Astrocyte (in vitro differentiated cells and primary cell): ENCODE measurements at regions not wholly inside any gene's neighbourhood (a gene's known extent, or its start where the extent isn't known, plus 50 kb on each side); places are given as distances from the start of the nearest gene placed in this dataset.

Experiments used
- DNase-seq: peaks from one replicate; pipeline ENCODE4 v3.0.0-alpha.2; 2010; ENCODE audit warnings: low read depth
- FAIRE-seq: peaks from 2 replicates; lab custom pipeline; 2011; peaks lifted over from hg19 to GRCh38; lab: Jason Lieb, UNC
- H2AFZ ChIP-seq: 2 replicates; pipeline ENCODE4 v1.6.0; 2012; ENCODE audit warnings: low read depth, low read length, inconsistent platforms
- H3K27ac ChIP-seq: 2 replicates; pipeline ENCODE4 v1.5.1; 2011; ENCODE audit warnings: low read depth, low read length, inconsistent platforms
- H3K27me3 ChIP-seq: 2 replicates; pipeline ENCODE4 v1.6.0; 2011; ENCODE audit warnings: low read length, inconsistent platforms; ENCODE audit not compliant: insufficient read depth
- H3K36me3 ChIP-seq: 2 replicates; pipeline ENCODE4 v1.5.1; 2011; ENCODE audit warnings: low read length, inconsistent platforms; ENCODE audit not compliant: insufficient read depth
- H3K4me1 ChIP-seq: 2 replicates; pipeline ENCODE4 v1.5.1; 2011; ENCODE audit warnings: low read length, inconsistent platforms; ENCODE audit not compliant: insufficient read depth
- H3K4me2 ChIP-seq: 2 replicates; pipeline ENCODE4 v1.6.0; 2012; ENCODE audit warnings: low read length, inconsistent platforms
- H3K4me3 ChIP-seq: 2 replicates; pipeline ENCODE4 v1.5.1; 2011; ENCODE audit warnings: low read depth, mild to moderate bottlenecking, low read length, inconsistent platforms; ENCODE audit not compliant: insufficient read depth
- H3K79me2 ChIP-seq: 2 replicates; pipeline ENCODE4 v1.6.0; 2012; ENCODE audit warnings: mild to moderate bottlenecking, low read length, inconsistent platforms; ENCODE audit not compliant: insufficient read depth
- H3K9ac ChIP-seq: 2 replicates; pipeline ENCODE4 v1.6.0; 2012; ENCODE audit warnings: mild to moderate bottlenecking, low read length, inconsistent platforms
- H3K9me3 ChIP-seq: 2 replicates; pipeline ENCODE4 v1.5.1; 2012; ENCODE audit warnings: low read depth, mild to moderate bottlenecking, low read length, inconsistent platforms; ENCODE audit not compliant: insufficient read depth
- H4K20me1 ChIP-seq: 2 replicates; pipeline ENCODE4 v1.6.0; 2012; ENCODE audit warnings: low read length, inconsistent platforms; ENCODE audit not compliant: insufficient read depth
- H3K27ac Mint-ChIP-seq: one replicate; pipeline ENCODE4 v1.8.0; 2021; ENCODE audit warnings: mild to moderate bottlenecking, mixed read lengths; ENCODE audit not compliant: unreplicated experiment
- H3K27me3 Mint-ChIP-seq: one replicate; pipeline ENCODE4 v1.8.0; 2021; ENCODE audit warnings: low read depth, mixed read lengths; ENCODE audit not compliant: unreplicated experiment
- H3K36me3 Mint-ChIP-seq: one replicate; pipeline ENCODE4 v1.8.0; 2021; ENCODE audit warnings: low read depth, mixed read lengths; ENCODE audit not compliant: unreplicated experiment
- H3K4me1 Mint-ChIP-seq: one replicate; pipeline ENCODE4 v1.8.0; 2021; ENCODE audit warnings: low read depth, mixed read lengths; ENCODE audit not compliant: unreplicated experiment
- H3K4me3 Mint-ChIP-seq: one replicate; pipeline ENCODE4 v1.8.0; 2021; ENCODE audit warnings: mild to moderate bottlenecking, moderate library complexity, mixed read lengths; ENCODE audit not compliant: unreplicated experiment
- H3K9me3 Mint-ChIP-seq: one replicate; pipeline ENCODE4 v1.8.0; 2021; ENCODE audit warnings: mild to moderate bottlenecking, mixed read lengths; ENCODE audit not compliant: unreplicated experiment
- EZH2 ChIP-seq: IDR thresholded peaks from 2 replicates; pipeline ENCODE4 v1.6.1; 2012; ENCODE audit warnings: mild to moderate bottlenecking, low read length, inconsistent platforms; ENCODE audit not compliant: insufficient read depth
- TF ChIP-seq, protein P1 (sequence below): IDR thresholded peaks from 2 replicates; pipeline ENCODE4 v1.5.1; 2011; ENCODE audit warnings: low read depth, mild to moderate bottlenecking, inconsistent platforms, low read length, moderate library complexity; ENCODE audit not compliant: insufficient read depth

DNA sequence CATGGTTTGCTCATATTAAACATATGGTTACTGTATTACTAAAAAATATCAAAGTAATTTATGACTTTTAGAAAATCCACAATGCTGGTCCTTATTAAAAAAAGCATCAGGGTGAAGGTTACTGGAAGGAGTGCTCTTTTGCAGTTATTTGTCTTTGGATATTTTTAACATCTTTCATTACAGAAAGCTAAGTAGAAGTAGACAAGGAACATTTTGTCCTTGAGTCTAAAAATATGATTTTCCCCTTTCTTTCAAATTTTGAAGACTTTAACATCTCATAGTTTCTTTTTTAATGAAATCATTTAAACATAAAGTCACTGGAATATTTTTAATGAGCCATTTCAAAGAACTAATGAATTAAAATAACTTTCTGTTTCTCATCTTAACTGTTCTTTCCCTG is 110.1 kb upstream of the TNS3 start:
- Histone ChIP-seq H3K9ac (no peak overlapping the region), H3K27ac (no peak overlapping the region), H3K4me3 (no peak overlapping the region), H3K36me3 (no peaks in the 10 kb centered on the region), H3K4me2 (no peak overlapping the region), H2AFZ (no peak overlapping the region), H3K79me2 (no peaks in the 10 kb centered on the region), H3K27me3 (no peaks in the 10 kb centered on the region), H4K20me1 (no peaks in the 10 kb centered on the region), H3K4me1 (peaks cover 3% of the 10 kb centered on the region), H3K9me3 (no peaks in the 10 kb centered on the region)
- Mint-ChIP-seq H3K36me3 (no peaks in the 10 kb centered on the region), H3K4me1 (peaks cover 19% of the 10 kb centered on the region), H3K27ac (no peak overlapping the region), H3K9me3 (no peaks in the 10 kb centered on the region), H3K4me3 (no peak overlapping the region), H3K27me3 (no peaks in the 10 kb centered on the region)
- FAIRE-seq = peak; percentile 52
- DNase-seq = no peak
- no peak for TF ChIP-seq EZH2
- TF ChIP-seq, protein P1, sequence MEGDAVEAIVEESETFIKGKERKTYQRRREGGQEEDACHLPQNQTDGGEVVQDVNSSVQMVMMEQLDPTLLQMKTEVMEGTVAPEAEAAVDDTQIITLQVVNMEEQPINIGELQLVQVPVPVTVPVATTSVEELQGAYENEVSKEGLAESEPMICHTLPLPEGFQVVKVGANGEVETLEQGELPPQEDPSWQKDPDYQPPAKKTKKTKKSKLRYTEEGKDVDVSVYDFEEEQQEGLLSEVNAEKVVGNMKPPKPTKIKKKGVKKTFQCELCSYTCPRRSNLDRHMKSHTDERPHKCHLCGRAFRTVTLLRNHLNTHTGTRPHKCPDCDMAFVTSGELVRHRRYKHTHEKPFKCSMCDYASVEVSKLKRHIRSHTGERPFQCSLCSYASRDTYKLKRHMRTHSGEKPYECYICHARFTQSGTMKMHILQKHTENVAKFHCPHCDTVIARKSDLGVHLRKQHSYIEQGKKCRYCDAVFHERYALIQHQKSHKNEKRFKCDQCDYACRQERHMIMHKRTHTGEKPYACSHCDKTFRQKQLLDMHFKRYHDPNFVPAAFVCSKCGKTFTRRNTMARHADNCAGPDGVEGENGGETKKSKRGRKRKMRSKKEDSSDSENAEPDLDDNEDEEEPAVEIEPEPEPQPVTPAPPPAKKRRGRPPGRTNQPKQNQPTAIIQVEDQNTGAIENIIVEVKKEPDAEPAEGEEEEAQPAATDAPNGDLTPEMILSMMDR = no peak

DNA sequence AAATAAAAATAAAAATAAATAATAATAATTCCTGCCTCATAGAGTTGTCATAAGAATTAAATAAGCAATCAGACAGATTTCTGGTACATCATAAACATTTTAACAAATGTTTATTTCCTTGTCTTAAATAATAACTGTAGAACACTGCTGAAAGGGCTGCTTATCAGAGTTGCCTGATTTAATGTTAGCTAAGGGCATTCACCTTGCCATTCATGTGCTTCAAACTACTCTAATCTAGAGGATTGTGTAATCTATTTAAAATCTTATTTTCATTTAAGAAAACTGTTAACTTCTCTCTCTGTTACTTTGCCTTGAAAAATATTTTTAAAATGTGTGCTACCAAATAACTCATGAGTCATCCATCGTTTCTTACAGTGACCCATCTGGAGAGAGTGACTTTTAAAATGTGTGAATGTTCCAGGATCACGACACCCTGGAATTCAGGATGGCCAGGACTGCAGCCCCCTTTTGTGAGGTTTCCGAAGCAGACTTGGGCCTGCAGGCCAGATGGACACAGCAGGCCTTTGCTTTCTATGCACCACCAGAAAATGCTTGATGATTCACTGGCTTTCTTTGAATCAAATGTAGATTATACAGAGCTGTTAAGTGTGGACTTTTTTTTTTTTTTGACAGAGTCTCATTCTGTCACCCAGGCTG is 109.1 kb upstream of the TNS3 start:
- Histone ChIP-seq H3K27me3 (no peaks in the 10 kb centered on the region), H4K20me1 (no peaks in the 10 kb centered on the region), H3K4me2 (no peak overlapping the region), H3K36me3 (no peaks in the 10 kb centered on the region), H3K4me3 (no peak overlapping the region), H3K79me2 (no peaks in the 10 kb centered on the region), H2AFZ (peak overlapping the region; percentile 59), H3K27ac (peak overlapping the region; percentile 35), H3K9me3 (no peaks in the 10 kb centered on the region), H3K4me1 (peaks cover 3% of the 10 kb centered on the region), H3K9ac (no peak overlapping the region)
- no peak for TF ChIP-seq EZH2
- TF ChIP-seq, protein P1 = no peak
- peak; percentile 76 for DNase-seq
- Mint-ChIP-seq H3K27ac (peak overlapping the region; percentile 75), H3K4me1 (peaks cover 19% of the 10 kb centered on the region), H3K27me3 (no peaks in the 10 kb centered on the region), H3K36me3 (no peaks in the 10 kb centered on the region), H3K9me3 (no peaks in the 10 kb centered on the region), H3K4me3 (no peak overlapping the region)
- FAIRE-seq = no peak

DNA sequence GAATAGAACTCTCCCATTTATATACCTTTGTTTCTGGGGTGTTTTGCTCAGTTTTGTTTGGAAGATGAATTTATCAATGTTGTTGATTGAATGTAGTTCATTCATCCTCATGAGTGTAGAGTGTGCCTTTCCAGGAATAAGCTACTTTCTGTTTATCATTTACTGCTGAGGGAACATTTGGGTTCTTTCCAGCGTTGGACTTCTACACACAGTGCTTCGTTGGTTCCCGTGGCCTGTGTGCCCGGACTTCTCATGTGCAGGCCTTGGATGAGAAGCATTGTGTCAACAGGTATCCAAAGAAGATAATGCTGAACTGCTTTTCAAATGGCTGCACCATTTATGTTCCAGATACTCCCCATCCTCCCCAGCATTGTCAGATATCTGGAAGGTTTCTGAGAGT is 107.6 kb upstream of the TNS3 start:
- Histone ChIP-seq H3K4me1 (peaks cover 3% of the 10 kb centered on the region), H2AFZ (no peak overlapping the region), H4K20me1 (no peaks in the 10 kb centered on the region), H3K9me3 (no peaks in the 10 kb centered on the region), H3K9ac (no peak overlapping the region), H3K27me3 (no peaks in the 10 kb centered on the region), H3K4me3 (no peak overlapping the region), H3K36me3 (no peaks in the 10 kb centered on the region), H3K27ac (no peak overlapping the region), H3K4me2 (no peak overlapping the region), H3K79me2 (no peaks in the 10 kb centered on the region)
- Mint-ChIP-seq H3K9me3 (no peaks in the 10 kb centered on the region), H3K27ac (no peak overlapping the region), H3K4me1 (peaks cover 19% of the 10 kb centered on the region), H3K36me3 (no peaks in the 10 kb centered on the region), H3K27me3 (no peaks in the 10 kb centered on the region), H3K4me3 (no peak overlapping the region)
- no peak for TF ChIP-seq EZH2
- TF ChIP-seq, protein P1 = no peak
- FAIRE-seq (no peak), DNase-seq (no peak)
